K562 (cell line): ENCODE measurements at regions not wholly inside any gene's neighbourhood (a gene's known extent, or its start where the extent isn't known, plus 50 kb on each side); places are given as distances from the start of the nearest gene placed in this dataset.

Experiments
- CBX1 ChIP-seq: sonication (generic); IDR thresholded peaks from 2 replicates; pipeline ENCODE4 v1.6.1; 2016; ENCODE audit warnings: antibody characterized with exemption, low read depth, mild to moderate bottlenecking
- CHD2 ChIP-seq: IDR thresholded peaks from 2 replicates; pipeline ENCODE4 v1.6.1; 2011; ENCODE audit warnings: low read depth, low read length
- GTF2F1 ChIP-seq: IDR thresholded peaks from 2 replicates; pipeline ENCODE4 v1.6.1; 2011; ENCODE audit warnings: low read depth, low read length, improper control_type of control experiment
- JUNB ChIP-seq: fragments of 450-650 bp; formaldehyde crosslinking; conservative IDR thresholded peaks from 2 replicates; pipeline ENCODE4 v1.4.0; 2020; ENCODE audit warnings: mild to moderate bottlenecking
- NUFIP1 ChIP-seq: fragments of 450-650 bp; IDR thresholded peaks from 2 replicates; pipeline ENCODE4 v1.6.1; 2018; ENCODE audit not compliant: partially characterized antibody
- PHTF2 ChIP-seq: fragments of 250-450 bp; sonication (Bioruptor Pico); IDR thresholded peaks from 2 replicates; pipeline ENCODE4 v1.5.0; 2021; ENCODE audit warnings: mild to moderate bottlenecking
- RBM39 ChIP-seq: fragments of 200-400 bp; formaldehyde crosslinking; optimal IDR thresholded peaks from 2 replicates; pipeline ENCODE3; 2018; ENCODE audit warnings: low read depth, low read length
- SMAD3 ChIP-seq: fragments of 450-650 bp; formaldehyde crosslinking; conservative IDR thresholded peaks from 2 replicates; pipeline ENCODE4 v1.4.0; 2020; ENCODE audit warnings: mild to moderate bottlenecking
- ZNF253 ChIP-seq: fragments of 250-450 bp; sonication (Bioruptor Pico); conservative IDR thresholded peaks from 2 replicates; pipeline ENCODE4 v1.6.1; 2021; ENCODE audit warnings: mild to moderate bottlenecking
- TF ChIP-seq, protein P1 (sequence below), 3 experiments: IDR thresholded peaks in 2 of 3; conservative IDR thresholded peaks in 1 of 3; 2 replicates each; pipeline ENCODE4 v1.5.1; 2011 to 2012; ENCODE audit warnings: low read length in 3 of 3, mild to moderate bottlenecking in 3 of 3, control low read depth in 2 of 3, improper control_type of control experiment in 1 of 3, inconsistent platforms in 1 of 3, low read depth in 1 of 3, mixed read lengths in 1 of 3, moderate library complexity in 1 of 3; ENCODE audit not compliant: insufficient read depth in 2 of 3

DNA sequence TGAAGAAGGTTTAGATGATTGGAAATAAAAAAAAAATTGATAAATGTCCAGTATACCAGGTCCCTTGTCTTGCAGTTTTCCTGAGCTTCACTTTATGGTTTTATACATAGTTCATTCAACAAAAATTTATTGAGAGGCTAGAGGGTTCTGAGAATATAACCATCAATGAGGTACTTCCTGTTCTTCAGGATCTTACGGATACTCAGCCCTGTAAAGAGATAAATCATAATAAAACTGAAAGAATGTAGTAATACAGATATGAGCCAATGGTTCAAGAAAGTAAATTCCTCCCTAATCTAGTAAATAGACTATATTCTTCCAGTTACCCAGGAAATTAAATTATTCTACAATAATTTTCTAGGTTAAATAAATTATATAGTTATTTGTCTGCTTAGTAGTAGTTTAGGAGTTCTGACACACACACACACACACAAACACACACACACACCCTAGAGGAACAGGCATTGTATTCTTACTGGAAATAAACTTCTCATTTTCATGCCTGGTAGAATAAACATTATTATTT is 70.4 kb upstream of the HMCN1 start:
- TF ChIP-seq CHD2 (no peak), SMAD3 (no peak), PHTF2 (CRISPR knock-in tag) (no peak), ZNF253 (no peak), GTF2F1 (no peak), JUNB (no peak), RBM39 (no peak), NUFIP1 (no peak), CBX1 (no peak)
- TF ChIP-seq, protein P1, sequence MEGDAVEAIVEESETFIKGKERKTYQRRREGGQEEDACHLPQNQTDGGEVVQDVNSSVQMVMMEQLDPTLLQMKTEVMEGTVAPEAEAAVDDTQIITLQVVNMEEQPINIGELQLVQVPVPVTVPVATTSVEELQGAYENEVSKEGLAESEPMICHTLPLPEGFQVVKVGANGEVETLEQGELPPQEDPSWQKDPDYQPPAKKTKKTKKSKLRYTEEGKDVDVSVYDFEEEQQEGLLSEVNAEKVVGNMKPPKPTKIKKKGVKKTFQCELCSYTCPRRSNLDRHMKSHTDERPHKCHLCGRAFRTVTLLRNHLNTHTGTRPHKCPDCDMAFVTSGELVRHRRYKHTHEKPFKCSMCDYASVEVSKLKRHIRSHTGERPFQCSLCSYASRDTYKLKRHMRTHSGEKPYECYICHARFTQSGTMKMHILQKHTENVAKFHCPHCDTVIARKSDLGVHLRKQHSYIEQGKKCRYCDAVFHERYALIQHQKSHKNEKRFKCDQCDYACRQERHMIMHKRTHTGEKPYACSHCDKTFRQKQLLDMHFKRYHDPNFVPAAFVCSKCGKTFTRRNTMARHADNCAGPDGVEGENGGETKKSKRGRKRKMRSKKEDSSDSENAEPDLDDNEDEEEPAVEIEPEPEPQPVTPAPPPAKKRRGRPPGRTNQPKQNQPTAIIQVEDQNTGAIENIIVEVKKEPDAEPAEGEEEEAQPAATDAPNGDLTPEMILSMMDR (IDR thresholded peaks at IDR 0.05 in 2 of 3, conservative IDR thresholded peaks at IDR 0.05 in 1 of 3; ENCODE audit: insufficient read depth in 2 of 3, low read depth in 1 of 3, low read length in 3 of 3) = no peak
